PC-3 (cell line): ENCODE measurements at regions not wholly inside any gene's neighbourhood (a gene's known extent, or its start where the extent isn't known, plus 50 kb on each side); places are given as distances from the start of the nearest gene placed in this dataset.

Source experiments
- CTCF ChIP-seq: fragments of 300-600 bp; sonication (generic); conservative IDR thresholded peaks from 2 replicates; pipeline ENCODE4 v1.5.1; 2017; ENCODE audit warnings: antibody characterized with exemption, low read depth, mild to moderate bottlenecking, low read length
- EZH2 ChIP-seq: fragments of 300-600 bp; sonication (generic); IDR thresholded peaks from one replicate; pipeline ENCODE4 v1.6.1; 2017; ENCODE audit warnings: antibody characterized with exemption, mild to moderate bottlenecking, low read length; ENCODE audit not compliant: unreplicated experiment

GRCh38 chr3:152676810-152677379, 158.0 kb upstream of the P2RY1 start:
- TF ChIP-seq CTCF (no peak), EZH2 (no peak)
